ENCODE measurements at regions not wholly inside any gene's neighbourhood (a gene's known extent, or its start where the extent isn't known, plus 50 kb on each side); places are given as distances from the start of the nearest gene placed in this dataset.

DNA sequence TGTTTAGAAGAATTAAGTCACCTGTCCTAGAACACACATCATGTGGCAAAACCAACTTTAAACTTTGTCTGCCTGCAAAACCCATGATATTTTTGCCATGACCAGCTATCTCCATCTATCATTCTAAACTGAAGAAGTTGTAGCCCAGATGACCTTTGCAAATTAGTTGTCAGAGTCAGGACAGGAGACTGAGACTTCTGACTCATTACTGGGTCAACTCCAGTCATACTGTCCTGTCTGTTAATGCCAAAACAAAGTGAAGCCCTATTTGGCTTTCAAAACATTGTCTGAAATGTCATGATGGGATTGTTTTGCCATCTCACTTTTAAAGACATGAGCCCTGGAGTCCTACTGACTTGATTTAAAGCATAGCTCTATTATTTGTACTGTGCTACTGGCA, 365.7 kb upstream of the CPEB2 start:
- no peak for TF ChIP-seq GATA3 (IDR thresholded peaks at IDR 0.05; ENCODE audit: low read depth, low read length)

- no peak for TF ChIP-seq GATA2 (IDR thresholded peaks at IDR 0.05; ENCODE audit: low read depth, low read length)
- no peak for TF ChIP-seq GATA3 (IDR thresholded peaks at IDR 0.05; ENCODE audit: low read depth, low read length)
Measured at GRCh38 chr4:14640476-14640875, 361.8 kb upstream of the CPEB2 start.

GRCh38 chr4:14641871-14642270, 360.4 kb upstream of the CPEB2 start:
- TF ChIP-seq GATA2 (IDR thresholded peaks at IDR 0.05; ENCODE audit: low read depth, low read length) (no peak), GATA3 (IDR thresholded peaks at IDR 0.05; ENCODE audit: low read depth, low read length) (no peak)

- no peak for TF ChIP-seq GATA3 (IDR thresholded peaks at IDR 0.05; ENCODE audit: low read depth, low read length)
- TF ChIP-seq GATA2 (IDR thresholded peaks at IDR 0.05; ENCODE audit: low read depth, low read length): no peak
Measured at GRCh38 chr4:14644580-14645282, 357.6 kb upstream of the CPEB2 start.

DNA sequence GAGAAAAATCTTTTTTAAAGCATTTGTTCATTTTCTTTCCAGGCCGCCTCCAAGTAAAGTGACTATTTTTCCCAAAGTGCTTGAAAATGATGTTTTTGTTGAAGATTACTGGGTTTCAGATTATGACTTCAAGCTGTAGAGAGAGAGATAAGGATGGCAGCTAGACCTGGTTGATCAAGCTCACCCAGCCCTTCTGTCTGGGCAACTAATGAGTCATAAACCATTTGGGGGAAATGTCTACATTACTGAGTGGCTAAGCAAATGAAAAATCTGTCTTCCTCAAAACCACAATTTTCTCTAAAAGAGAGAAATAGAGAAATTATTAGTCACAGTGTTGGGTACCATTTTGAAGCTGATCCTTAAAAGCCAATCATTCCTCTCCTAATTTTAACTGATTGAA, 355.4 kb upstream of the CPEB2 start:
- TF ChIP-seq GATA2 (IDR thresholded peaks at IDR 0.05; ENCODE audit: low read depth, low read length): no peak
- no peak for TF ChIP-seq GATA3 (IDR thresholded peaks at IDR 0.05; ENCODE audit: low read depth, low read length)

DNA sequence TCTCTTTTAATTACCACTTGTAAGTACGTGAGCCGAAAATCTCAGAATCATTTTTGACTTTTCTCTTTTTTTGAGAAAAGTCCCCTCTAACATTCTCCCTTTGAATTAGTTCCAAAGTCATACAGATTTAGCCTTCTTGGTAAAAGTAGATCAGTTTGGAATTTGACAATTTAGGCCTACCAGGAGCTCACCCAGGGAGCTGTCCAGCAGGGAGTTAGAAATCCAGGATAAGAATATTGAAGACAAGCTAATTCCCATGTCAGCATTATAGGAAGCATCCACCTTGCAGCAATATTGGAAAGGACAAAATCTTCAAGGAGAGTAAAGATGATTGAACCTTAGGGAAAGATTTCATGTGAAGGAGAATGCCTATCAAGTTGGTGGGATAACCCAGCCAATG, 352.2 kb upstream of the CPEB2 start:
- TF ChIP-seq GATA3 (IDR thresholded peaks at IDR 0.05; ENCODE audit: low read depth, low read length) (no peak), GATA2 (IDR thresholded peaks at IDR 0.05; ENCODE audit: low read depth, low read length) (no peak)

GRCh38 chr4:14652522-14652921, 349.8 kb upstream of the CPEB2 start:
- TF ChIP-seq GATA3 (IDR thresholded peaks at IDR 0.05; ENCODE audit: low read depth, low read length) (no peak), GATA2 (IDR thresholded peaks at IDR 0.05; ENCODE audit: low read depth, low read length) (no peak)

GRCh38 chr4:14653338-14653737, 348.9 kb upstream of the CPEB2 start:
- no peak for TF ChIP-seq GATA2 (IDR thresholded peaks at IDR 0.05; ENCODE audit: low read depth, low read length)
- TF ChIP-seq GATA3 (IDR thresholded peaks at IDR 0.05; ENCODE audit: low read depth, low read length): no peak

- TF ChIP-seq GATA3 (IDR thresholded peaks at IDR 0.05; ENCODE audit: low read depth, low read length) (no peak), GATA2 (IDR thresholded peaks at IDR 0.05; ENCODE audit: low read depth, low read length) (no peak)
Measured at GRCh38 chr4:14659286-14659685, 343.0 kb upstream of the CPEB2 start.

GRCh38 chr4:14667624-14668151, 334.6 kb upstream of the CPEB2 start:
- TF ChIP-seq GATA3 (IDR thresholded peaks at IDR 0.05; ENCODE audit: low read depth, low read length) (no peak), GATA2 (IDR thresholded peaks at IDR 0.05; ENCODE audit: low read depth, low read length) (no peak)

DNA sequence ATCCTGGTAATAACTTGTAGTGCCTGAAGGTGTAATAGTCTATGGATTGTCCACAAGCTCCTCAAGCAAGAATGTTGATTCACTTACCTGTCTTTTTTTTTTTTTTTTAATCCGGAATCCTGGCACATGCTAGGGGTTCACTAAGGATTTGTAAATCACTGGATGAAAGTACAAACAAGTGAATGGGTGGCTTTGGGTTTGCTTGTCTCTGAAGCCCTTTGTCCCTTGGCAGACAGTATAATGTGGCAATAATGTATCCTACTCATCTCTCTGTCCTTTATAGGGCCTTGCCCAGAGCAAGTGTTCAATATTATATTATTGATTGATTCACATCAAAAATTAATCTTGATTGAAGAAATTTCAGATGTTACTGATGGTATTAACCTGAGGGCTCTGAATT, 334.0 kb upstream of the CPEB2 start:
- TF ChIP-seq GATA2 (IDR thresholded peaks at IDR 0.05; ENCODE audit: low read depth, low read length): no peak
- no peak for TF ChIP-seq GATA3 (IDR thresholded peaks at IDR 0.05; ENCODE audit: low read depth, low read length)

- TF ChIP-seq GATA2 (IDR thresholded peaks at IDR 0.05; ENCODE audit: low read depth, low read length): no peak
- TF ChIP-seq GATA3 (IDR thresholded peaks at IDR 0.05; ENCODE audit: low read depth, low read length): no peak
Measured at GRCh38 chr4:14669371-14669770, 332.9 kb upstream of the CPEB2 start.

DNA sequence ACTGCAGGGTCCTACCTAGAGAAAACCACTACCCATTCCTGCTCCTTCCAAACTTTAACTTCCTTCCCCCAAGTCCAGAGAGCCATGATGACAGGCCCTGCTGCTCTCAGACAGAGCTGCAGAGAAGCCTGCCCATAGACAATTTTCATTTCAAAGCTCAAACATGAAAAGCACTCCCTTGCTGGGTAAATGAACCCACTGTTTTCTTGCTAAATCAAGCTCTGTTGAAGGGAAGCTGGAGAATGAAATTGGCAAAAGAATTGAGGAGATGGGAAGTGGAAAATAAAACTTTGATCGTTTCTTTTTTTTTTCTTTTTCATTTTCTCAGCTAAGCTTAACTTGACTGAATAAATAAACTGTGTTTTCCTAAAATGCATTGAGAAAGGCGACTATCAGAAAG, 331.1 kb upstream of the CPEB2 start:
- TF ChIP-seq GATA2 (IDR thresholded peaks at IDR 0.05; ENCODE audit: low read depth, low read length) (no peak), GATA3 (IDR thresholded peaks at IDR 0.05; ENCODE audit: low read depth, low read length) (no peak)

DNA sequence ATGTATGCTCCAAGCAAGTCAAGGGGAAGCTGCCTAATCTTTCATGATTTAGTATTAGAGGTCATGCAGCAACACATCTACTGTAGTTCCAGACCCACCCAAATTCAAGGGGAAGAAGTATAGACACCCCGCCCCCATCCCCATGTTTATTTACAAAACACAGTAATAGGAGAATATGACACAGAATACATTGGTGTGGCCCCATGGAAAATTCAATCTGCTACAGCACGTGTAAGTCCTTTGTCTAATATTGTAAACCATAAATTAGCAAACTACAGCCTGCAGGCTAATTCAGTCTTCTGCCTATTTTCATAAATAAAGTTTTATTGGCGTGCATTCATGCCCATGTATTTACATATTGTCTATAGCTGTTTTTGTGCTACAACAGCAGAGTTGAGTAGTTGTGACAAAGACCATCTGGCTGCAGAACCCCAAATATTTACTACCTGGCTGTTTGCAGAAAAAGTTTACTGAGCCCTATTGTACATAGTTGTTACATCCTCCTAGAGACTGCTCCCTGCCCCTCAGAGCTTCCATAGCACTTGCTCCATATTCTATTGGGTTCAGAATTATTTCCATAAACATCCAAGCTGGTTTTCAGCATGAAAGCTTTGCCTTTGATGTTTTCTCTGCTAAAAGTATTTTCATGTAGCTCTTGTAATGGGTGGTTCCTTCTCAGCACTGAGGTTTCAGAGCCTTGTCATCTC, 326.8 kb upstream of the CPEB2 start:
- TF ChIP-seq GATA2 (IDR thresholded peaks at IDR 0.05; ENCODE audit: low read depth, low read length) (no peak), GATA3 (IDR thresholded peaks at IDR 0.05; ENCODE audit: low read depth, low read length) (no peak)

DNA sequence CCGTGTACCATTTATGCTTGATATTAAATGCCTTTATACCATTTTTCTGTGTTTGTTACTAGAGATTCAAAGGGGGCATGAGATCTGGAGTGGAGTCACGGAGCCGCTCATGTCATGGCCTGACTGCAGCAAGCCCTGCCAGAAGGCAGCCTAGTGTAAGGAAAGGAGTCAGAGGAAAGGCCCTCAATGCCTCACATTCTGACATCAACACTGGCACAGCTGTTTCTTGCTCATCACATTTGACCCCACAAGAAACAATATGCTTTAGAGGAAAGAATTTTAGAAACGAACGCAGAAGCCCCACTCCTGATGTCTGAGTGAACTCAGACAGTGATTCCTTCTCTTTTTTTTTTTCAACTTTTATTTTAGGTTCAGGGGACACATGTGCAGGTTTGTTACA, 322.4 kb upstream of the CPEB2 start:
- no peak for TF ChIP-seq GATA2 (IDR thresholded peaks at IDR 0.05; ENCODE audit: low read depth, low read length)
- TF ChIP-seq GATA3 (IDR thresholded peaks at IDR 0.05; ENCODE audit: low read depth, low read length): no peak

All from SH-SY5Y (cell line).